Lower leg skin (tissue), 3 donors: ENCODE measurements at regions not wholly inside any gene's neighbourhood (a gene's known extent, or its start where the extent isn't known, plus 50 kb on each side); places are given as distances from the start of the nearest gene placed in this dataset.

Source experiments
- POLR2A ChIP-seq, 2 donors: fragments of 450-650 bp; IDR thresholded peaks; one replicate each; pipeline ENCODE4 v1.6.1; 2016 to 2017; ENCODE audit warnings: antibody characterized with exemption in 2 of 2, mild to moderate bottlenecking in 1 of 2, moderate library complexity in 1 of 2
- TF ChIP-seq, protein P1 (sequence below), 3 donors: fragments of 450-650 bp; IDR thresholded peaks; one replicate each; pipeline ENCODE4 v1.5.1; 2016; ENCODE audit warnings: antibody characterized with exemption in 3 of 3, mild to moderate bottlenecking in 3 of 3, moderate library complexity in 2 of 3

DNA sequence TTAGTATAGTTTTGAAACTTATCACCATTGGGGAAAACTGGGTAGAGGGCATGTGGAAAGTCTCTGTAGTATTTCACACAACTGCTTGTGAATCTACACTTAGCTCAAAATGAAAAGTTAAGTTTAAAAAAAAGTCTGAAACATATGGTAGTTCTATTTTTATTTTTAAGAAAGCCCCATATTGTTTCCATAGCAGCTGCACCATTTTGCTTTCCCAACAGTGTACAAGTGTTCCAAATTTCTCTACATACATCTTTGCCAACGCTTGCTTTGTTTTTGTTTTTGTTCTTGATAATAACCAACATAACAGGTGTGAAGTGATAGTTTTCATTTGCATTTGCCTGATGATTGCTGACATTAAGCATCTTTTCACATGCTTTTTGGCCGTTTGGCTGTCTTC is 445.2 kb downstream of the FAM181B start:
- TF ChIP-seq, protein P1, sequence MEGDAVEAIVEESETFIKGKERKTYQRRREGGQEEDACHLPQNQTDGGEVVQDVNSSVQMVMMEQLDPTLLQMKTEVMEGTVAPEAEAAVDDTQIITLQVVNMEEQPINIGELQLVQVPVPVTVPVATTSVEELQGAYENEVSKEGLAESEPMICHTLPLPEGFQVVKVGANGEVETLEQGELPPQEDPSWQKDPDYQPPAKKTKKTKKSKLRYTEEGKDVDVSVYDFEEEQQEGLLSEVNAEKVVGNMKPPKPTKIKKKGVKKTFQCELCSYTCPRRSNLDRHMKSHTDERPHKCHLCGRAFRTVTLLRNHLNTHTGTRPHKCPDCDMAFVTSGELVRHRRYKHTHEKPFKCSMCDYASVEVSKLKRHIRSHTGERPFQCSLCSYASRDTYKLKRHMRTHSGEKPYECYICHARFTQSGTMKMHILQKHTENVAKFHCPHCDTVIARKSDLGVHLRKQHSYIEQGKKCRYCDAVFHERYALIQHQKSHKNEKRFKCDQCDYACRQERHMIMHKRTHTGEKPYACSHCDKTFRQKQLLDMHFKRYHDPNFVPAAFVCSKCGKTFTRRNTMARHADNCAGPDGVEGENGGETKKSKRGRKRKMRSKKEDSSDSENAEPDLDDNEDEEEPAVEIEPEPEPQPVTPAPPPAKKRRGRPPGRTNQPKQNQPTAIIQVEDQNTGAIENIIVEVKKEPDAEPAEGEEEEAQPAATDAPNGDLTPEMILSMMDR (IDR thresholded peaks at IDR 0.05) = no peak
- no peak for TF ChIP-seq POLR2A (IDR thresholded peaks at IDR 0.05)
